Endothelial cell (in vitro differentiated cells): ENCODE measurements at regions not wholly inside any gene's neighbourhood (a gene's known extent, or its start where the extent isn't known, plus 50 kb on each side); places are given as distances from the start of the nearest gene placed in this dataset.

ENCODE experiments used
- DNase-seq: peaks from one replicate; pipeline ENCODE4 v3.0.0; 2021; ENCODE audit warnings: low spot score
- H3K27ac Mint-ChIP-seq: one replicate; pipeline ENCODE4 v1.8.0; 2021; ENCODE audit warnings: mixed read lengths, inconsistent platforms; ENCODE audit not compliant: unreplicated experiment
- H3K27me3 Mint-ChIP-seq: one replicate; pipeline ENCODE4 v1.8.0; 2021; ENCODE audit warnings: mild to moderate bottlenecking, moderate library complexity, mixed read lengths, inconsistent platforms; ENCODE audit not compliant: unreplicated experiment
- H3K36me3 Mint-ChIP-seq: one replicate; pipeline ENCODE4 v1.8.0; 2021; ENCODE audit warnings: mild to moderate bottlenecking, low read depth, mixed read lengths, inconsistent platforms; ENCODE audit not compliant: unreplicated experiment
- H3K4me1 Mint-ChIP-seq: one replicate; pipeline ENCODE4 v1.8.0; 2021; ENCODE audit warnings: mild to moderate bottlenecking, mixed read lengths, inconsistent platforms; ENCODE audit not compliant: unreplicated experiment
- H3K4me3 Mint-ChIP-seq: one replicate; pipeline ENCODE4 v1.8.0; 2021; ENCODE audit warnings: mild to moderate bottlenecking, mixed read lengths, inconsistent platforms; ENCODE audit not compliant: unreplicated experiment
- H3K9me3 Mint-ChIP-seq: one replicate; pipeline ENCODE4 v1.8.0; 2021; ENCODE audit warnings: mixed read lengths, inconsistent platforms; ENCODE audit not compliant: unreplicated experiment
- TF ChIP-seq, protein P1 (sequence below): fragments of 200-600 bp; sonication (generic); IDR thresholded peaks from one replicate; pipeline ENCODE4 v1.5.0; 2021; ENCODE audit warnings: antibody characterized with exemption; ENCODE audit not compliant: unreplicated experiment

DNA sequence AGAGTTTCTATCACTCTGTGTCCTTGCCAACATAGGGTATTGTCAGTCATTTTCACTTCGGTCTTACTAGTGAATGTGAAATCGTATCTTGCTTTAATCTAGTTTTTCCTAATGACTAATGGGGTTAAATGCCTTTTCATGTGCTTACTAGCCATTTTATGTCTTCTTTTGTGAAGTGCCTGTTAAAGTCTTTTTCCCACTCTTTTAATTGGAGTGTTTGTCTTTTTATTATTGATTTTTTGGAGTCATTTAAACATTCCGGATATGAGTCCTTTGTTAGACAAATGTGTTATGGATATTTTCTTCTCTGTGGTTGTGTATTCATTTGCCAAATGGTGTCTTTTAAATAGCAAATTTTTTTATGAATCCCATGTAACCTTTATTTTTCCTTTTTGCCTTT is 194.6 kb downstream of the CDH26 start:
- Mint-ChIP-seq H3K4me3 (no peak overlapping the region), H3K36me3 (no peaks in the 10 kb centered on the region), H3K27me3 (no peaks in the 10 kb centered on the region), H3K4me1 (peaks cover 10% of the 10 kb centered on the region), H3K9me3 (peaks cover 9% of the 10 kb centered on the region), H3K27ac (no peak overlapping the region)
- TF ChIP-seq, protein P1, sequence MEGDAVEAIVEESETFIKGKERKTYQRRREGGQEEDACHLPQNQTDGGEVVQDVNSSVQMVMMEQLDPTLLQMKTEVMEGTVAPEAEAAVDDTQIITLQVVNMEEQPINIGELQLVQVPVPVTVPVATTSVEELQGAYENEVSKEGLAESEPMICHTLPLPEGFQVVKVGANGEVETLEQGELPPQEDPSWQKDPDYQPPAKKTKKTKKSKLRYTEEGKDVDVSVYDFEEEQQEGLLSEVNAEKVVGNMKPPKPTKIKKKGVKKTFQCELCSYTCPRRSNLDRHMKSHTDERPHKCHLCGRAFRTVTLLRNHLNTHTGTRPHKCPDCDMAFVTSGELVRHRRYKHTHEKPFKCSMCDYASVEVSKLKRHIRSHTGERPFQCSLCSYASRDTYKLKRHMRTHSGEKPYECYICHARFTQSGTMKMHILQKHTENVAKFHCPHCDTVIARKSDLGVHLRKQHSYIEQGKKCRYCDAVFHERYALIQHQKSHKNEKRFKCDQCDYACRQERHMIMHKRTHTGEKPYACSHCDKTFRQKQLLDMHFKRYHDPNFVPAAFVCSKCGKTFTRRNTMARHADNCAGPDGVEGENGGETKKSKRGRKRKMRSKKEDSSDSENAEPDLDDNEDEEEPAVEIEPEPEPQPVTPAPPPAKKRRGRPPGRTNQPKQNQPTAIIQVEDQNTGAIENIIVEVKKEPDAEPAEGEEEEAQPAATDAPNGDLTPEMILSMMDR = no peak
- no peak for DNase-seq

DNA sequence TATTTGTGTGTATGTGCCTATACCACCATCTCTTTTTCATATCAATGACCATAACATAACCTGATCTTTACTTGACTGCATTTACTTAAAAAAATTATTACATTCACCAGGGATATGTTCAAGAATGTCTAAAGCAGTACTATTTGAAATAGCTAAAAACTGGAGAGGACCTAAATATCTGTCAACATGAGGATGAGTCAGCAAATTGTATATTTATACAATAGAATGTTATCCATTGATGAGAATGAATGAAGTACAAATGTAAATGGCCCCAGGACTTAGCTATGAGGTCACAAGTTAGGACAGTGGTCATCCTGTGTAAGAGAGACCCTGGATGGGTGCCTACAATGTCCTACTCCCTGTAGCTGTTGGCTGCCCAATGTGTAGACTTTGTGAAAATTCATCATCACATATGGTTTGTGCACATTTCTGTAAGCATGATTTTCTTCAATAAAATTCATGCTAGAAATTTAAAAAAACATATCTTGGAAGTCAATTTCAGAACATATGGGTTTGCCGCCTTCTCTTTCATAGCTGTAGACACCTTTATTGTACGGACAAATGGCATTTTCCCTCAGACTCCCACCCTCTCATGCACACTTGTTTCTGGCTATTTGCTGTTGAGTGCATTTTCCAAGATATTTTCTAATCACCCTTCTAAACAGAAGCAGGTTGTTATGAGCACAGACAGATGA is 202.4 kb downstream of the CDH26 start:
- H3K27me3 Mint-ChIP-seq = no peaks in the 10 kb centered on the region

DNA sequence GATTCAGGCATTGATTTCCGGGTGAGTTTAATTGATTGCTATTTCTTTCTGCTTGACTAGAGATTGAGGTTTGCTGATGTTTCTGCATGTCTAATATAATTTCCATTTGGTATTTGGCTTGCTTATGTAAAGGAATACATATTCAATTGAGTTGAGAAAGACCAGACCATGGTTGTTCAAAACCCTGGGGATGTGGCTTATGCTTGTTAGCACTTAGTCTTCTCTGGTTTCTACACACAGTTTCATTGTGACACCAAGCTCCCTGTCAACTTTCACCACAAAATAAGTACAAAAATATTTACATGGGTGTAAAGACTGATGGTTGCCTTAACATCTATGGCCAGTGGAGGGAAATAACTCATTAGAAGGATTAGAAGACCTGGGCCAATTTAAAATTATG is 209.6 kb downstream of the CDH26 start:
- H3K9me3 Mint-ChIP-seq = no peaks in the 10 kb centered on the region
- DNase-seq = no peak
- no peak overlapping the region for H3K4me3 Mint-ChIP-seq
- H3K4me1 Mint-ChIP-seq = no peaks in the 10 kb centered on the region
- TF ChIP-seq, protein P1 = no peak
- H3K27ac Mint-ChIP-seq = no peak overlapping the region
- H3K27me3 Mint-ChIP-seq = peaks cover 1% of the 10 kb centered on the region
- H3K36me3 Mint-ChIP-seq = no peaks in the 10 kb centered on the region

More for the DNA sequence above, 202.4 kb downstream of the CDH26 start:
- H3K4me1 Mint-ChIP-seq = no peaks in the 10 kb centered on the region
- no peaks in the 10 kb centered on the region for H3K36me3 Mint-ChIP-seq
- H3K4me3 Mint-ChIP-seq = no peak overlapping the region
- no peak overlapping the region for H3K27ac Mint-ChIP-seq
- TF ChIP-seq, protein P1 = no peak
- no peaks in the 10 kb centered on the region for H3K9me3 Mint-ChIP-seq
- DNase-seq = no peak

DNA sequence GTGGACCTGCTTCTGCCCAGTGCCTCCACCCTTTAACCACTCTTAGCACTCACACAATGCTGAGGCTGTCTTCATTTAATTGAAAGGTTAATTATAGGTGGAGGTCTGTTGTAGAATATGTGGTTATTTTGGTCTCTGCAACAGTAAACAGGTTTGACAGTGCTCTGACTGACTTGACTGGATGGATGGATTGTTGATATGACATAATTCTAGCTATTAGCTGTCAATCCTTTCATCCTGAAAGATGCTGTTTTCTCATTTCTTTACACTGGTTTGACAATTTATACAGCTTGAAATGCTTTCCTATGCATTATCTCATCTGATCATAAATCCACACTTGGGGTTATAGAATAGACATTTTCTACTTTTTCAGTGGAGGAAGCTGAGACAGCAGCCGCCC is 210.7 kb downstream of the CDH26 start:
- Mint-ChIP-seq H3K9me3 (no peaks in the 10 kb centered on the region), H3K27ac (no peak overlapping the region), H3K27me3 (peaks cover 1% of the 10 kb centered on the region), H3K4me3 (no peak overlapping the region), H3K4me1 (no peaks in the 10 kb centered on the region), H3K36me3 (no peaks in the 10 kb centered on the region)
- no peak for DNase-seq
- TF ChIP-seq, protein P1 = no peak

DNA sequence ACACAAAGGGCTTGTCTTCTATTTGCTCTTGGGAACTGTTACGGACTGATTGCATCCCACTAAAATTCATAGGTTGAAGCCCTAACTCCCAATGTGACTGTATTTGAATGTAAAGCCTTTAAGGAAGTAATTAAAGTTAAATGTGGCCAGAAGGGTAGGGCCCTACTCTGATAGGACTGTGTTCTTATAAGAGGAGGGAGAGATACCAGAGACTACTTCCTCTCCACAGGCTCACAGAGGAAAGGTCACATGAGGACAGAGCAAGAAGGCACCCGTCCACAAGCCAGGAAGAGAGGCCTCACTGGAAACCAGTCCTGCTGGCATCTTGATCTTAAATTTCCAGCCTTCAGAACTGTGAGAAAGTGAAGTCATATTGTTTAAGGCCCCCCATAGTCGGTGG is 211.9 kb downstream of the CDH26 start:
- Mint-ChIP-seq H3K4me1 (no peaks in the 10 kb centered on the region), H3K36me3 (no peaks in the 10 kb centered on the region), H3K27me3 (peaks cover 1% of the 10 kb centered on the region), H3K9me3 (no peaks in the 10 kb centered on the region), H3K27ac (no peak overlapping the region), H3K4me3 (no peak overlapping the region)
- TF ChIP-seq, protein P1 = no peak
- no peak for DNase-seq
